Keratinocyte (primary cell): ENCODE measurements at regions not wholly inside any gene's neighbourhood (a gene's known extent, or its start where the extent isn't known, plus 50 kb on each side); places are given as distances from the start of the nearest gene placed in this dataset.

Experiments
- DNase-seq: peaks from one replicate; pipeline ENCODE4 v3.0.0-alpha.2; 2011; ENCODE audit warnings: low read depth, missing footprints, low spot score
- FAIRE-seq: peaks from 2 replicates; lab custom pipeline; 2011; peaks lifted over from hg19 to GRCh38; lab: Jason Lieb, UNC
- H2AFZ ChIP-seq: 2 replicates; pipeline ENCODE4 v1.6.0; 2012; ENCODE audit warnings: low read length, control low read depth, inconsistent platforms; ENCODE audit not compliant: control insufficient read depth
- H3K27ac ChIP-seq: 2 replicates; pipeline ENCODE4 v1.5.1; 2011; ENCODE audit warnings: low read length; ENCODE audit not compliant: control insufficient read depth, insufficient read depth
- H3K27me3 ChIP-seq: 3 replicates; pipeline ENCODE4 v1.6.0; 2011; ENCODE audit warnings: low read length; ENCODE audit not compliant: control insufficient read depth, insufficient read depth; ENCODE audit errors: extremely low read depth
- H3K36me3 ChIP-seq, 2 experiments: 2 replicates in 1 of 2; 3 replicates in 1 of 2; pipeline ENCODE4 v1.5.1; 2011; ENCODE audit warnings: low read length in 2 of 2, mild to moderate bottlenecking in 1 of 2; ENCODE audit not compliant: control insufficient read depth in 2 of 2, insufficient read depth in 2 of 2; ENCODE audit errors: extremely low read depth in 1 of 2
- H3K4me1 ChIP-seq: 3 replicates; pipeline ENCODE4 v1.5.1; 2011; ENCODE audit warnings: low read length; ENCODE audit not compliant: control insufficient read depth, insufficient read depth; ENCODE audit errors: extremely low read depth
- H3K4me2 ChIP-seq: 3 replicates; pipeline ENCODE4 v1.6.0; 2011; ENCODE audit warnings: low read depth, low read length; ENCODE audit not compliant: control insufficient read depth, insufficient read depth; ENCODE audit errors: extremely low read depth
- H3K4me3 ChIP-seq, 3 experiments: fragments of 200-600 bp in 1 of 3; sonication (generic) in 1 of 3; 2 replicates in 2 of 3; 3 replicates in 1 of 3; pipeline ENCODE4 v1.5.1; 2011 to 2016; ENCODE audit warnings: low read length in 3 of 3, mild to moderate bottlenecking in 3 of 3, control low read depth in 2 of 3, inconsistent platforms in 1 of 3, low read depth in 1 of 3, mixed read lengths in 1 of 3, mixed run types in 1 of 3, moderate library complexity in 1 of 3; ENCODE audit not compliant: control insufficient read depth in 2 of 3, insufficient read depth in 2 of 3; ENCODE audit errors: extremely low read depth in 1 of 3
- H3K79me2 ChIP-seq: 2 replicates; pipeline ENCODE4 v1.6.0; 2012; ENCODE audit warnings: low read length; ENCODE audit not compliant: control insufficient read depth, insufficient read depth
- H3K9ac ChIP-seq: 3 replicates; pipeline ENCODE4 v1.6.0; 2011; ENCODE audit warnings: low read length; ENCODE audit not compliant: control insufficient read depth, insufficient read depth; ENCODE audit errors: extremely low read depth
- H3K9me1 ChIP-seq: 3 replicates; pipeline ENCODE4 v1.6.0; 2011; ENCODE audit warnings: low read length; ENCODE audit not compliant: control insufficient read depth, insufficient read depth; ENCODE audit errors: extremely low read depth
- H3K9me3 ChIP-seq: 2 replicates; pipeline ENCODE4 v1.5.1; 2012; ENCODE audit warnings: low read depth, low read length; ENCODE audit not compliant: control insufficient read depth
- H4K20me1 ChIP-seq: 3 replicates; pipeline ENCODE4 v1.6.0; 2011; ENCODE audit warnings: low read length; ENCODE audit not compliant: control insufficient read depth, insufficient read depth; ENCODE audit errors: extremely low read depth
- EZH2 ChIP-seq: IDR thresholded peaks from one replicate; pipeline ENCODE4 v1.6.1; 2012; ENCODE audit warnings: inconsistent platforms, mild to moderate bottlenecking, low read length, moderate library complexity
- dilution Hi-C: fragments of 300-500 bp; cut with MboI; formaldehyde crosslinking; loops from one replicate; pipeline ENCODE4 v1.7.0; 2020; ENCODE audit warnings: low sequenced_read_pairs; ENCODE audit not compliant: extremely low pct_ligation_motif_present
- TF ChIP-seq, protein P1 (sequence below), 3 experiments: IDR thresholded peaks in 1 of 3; conservative IDR thresholded peaks in 1 of 3; optimal IDR thresholded peaks in 1 of 3; 2 replicates in 2 of 3; 3 replicates in 1 of 3; pipeline versions ENCODE3 to v1.5.1; 2011; ENCODE audit warnings: low read length in 3 of 3, mild to moderate bottlenecking in 3 of 3, moderate library complexity in 2 of 3, control low read depth in 1 of 3, inconsistent platforms in 1 of 3; ENCODE audit not compliant: insufficient read depth in 2 of 3; ENCODE audit errors: extremely low read depth in 1 of 3

DNA sequence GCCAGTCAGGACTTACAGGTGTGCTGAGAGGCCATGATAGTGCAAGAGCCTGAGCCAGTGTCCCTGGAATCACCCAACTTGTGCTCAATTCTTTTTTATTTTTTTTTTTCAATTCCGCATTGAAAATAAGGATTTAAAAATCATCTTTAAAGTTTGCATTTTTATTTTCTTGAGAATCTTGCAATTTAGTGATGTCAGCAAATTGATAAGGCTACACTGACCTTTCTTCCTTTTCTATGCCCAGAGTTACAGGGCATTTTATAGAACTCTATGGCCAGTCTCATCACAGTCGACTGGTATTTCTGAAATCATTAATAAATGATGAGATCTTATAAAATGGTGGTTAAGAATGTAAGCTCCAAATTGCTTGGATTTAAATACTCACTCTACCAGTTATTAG is 63.3 kb upstream of the PRKD1 start:
- no peak overlapping the region for H3K9ac ChIP-seq
- H3K9me3 ChIP-seq, result no peaks in the 10 kb centered on the region
- no peaks in the 10 kb centered on the region for H3K79me2 ChIP-seq
- no peak overlapping the region for H3K27ac ChIP-seq
- no peak overlapping the region for H2AFZ ChIP-seq
- no peaks in the 10 kb centered on the region for H3K4me1 ChIP-seq
- H3K9me1 ChIP-seq, result no peaks in the 10 kb centered on the region
- no peaks in the 10 kb centered on the region for H4K20me1 ChIP-seq
- FAIRE-seq (no peak), DNase-seq (no peak)
- H3K36me3 ChIP-seq, result no peaks in the 10 kb centered on the region
- H3K4me3 ChIP-seq, result no peak overlapping the region
- dilution Hi-C loops, result no loop called here
- TF ChIP-seq, protein P1, sequence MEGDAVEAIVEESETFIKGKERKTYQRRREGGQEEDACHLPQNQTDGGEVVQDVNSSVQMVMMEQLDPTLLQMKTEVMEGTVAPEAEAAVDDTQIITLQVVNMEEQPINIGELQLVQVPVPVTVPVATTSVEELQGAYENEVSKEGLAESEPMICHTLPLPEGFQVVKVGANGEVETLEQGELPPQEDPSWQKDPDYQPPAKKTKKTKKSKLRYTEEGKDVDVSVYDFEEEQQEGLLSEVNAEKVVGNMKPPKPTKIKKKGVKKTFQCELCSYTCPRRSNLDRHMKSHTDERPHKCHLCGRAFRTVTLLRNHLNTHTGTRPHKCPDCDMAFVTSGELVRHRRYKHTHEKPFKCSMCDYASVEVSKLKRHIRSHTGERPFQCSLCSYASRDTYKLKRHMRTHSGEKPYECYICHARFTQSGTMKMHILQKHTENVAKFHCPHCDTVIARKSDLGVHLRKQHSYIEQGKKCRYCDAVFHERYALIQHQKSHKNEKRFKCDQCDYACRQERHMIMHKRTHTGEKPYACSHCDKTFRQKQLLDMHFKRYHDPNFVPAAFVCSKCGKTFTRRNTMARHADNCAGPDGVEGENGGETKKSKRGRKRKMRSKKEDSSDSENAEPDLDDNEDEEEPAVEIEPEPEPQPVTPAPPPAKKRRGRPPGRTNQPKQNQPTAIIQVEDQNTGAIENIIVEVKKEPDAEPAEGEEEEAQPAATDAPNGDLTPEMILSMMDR (optimal IDR thresholded peaks at IDR 0.05 in 1 of 3, IDR thresholded peaks at IDR 0.05 in 1 of 3, conservative IDR thresholded peaks at IDR 0.05 in 1 of 3; ENCODE audit: extremely low read depth in 1 of 3, insufficient read depth in 2 of 3, low read length in 3 of 3), result no peak
- TF ChIP-seq EZH2, result no peak
- H3K4me2 ChIP-seq, result no peak overlapping the region
- H3K27me3 ChIP-seq, result no peaks in the 10 kb centered on the region

DNA sequence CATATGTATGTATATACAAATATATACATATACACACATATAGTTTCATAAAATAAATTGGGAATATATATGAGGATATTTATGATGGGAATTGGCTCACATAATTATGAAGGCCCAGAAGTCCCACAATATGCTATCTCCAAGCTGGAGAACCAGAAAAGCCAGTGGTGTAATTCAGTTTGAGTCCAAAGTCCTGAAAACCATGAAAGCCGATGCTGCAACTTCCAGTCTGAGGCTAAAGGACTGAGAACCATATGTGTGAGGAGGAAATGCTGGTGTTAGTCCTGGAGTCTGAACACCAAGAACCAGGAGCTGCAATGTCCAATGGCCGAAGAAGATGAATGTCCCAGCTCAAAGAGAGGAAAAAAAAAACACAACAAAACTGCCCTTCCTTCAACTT is 65.5 kb upstream of the PRKD1 start:
- Histone ChIP-seq H4K20me1 (no peaks in the 10 kb centered on the region), H3K27ac (no peak overlapping the region), H3K9ac (no peak overlapping the region), H3K36me3 (no peaks in the 10 kb centered on the region), H3K27me3 (no peaks in the 10 kb centered on the region), H3K79me2 (no peaks in the 10 kb centered on the region), H3K4me3 (no peak overlapping the region), H3K9me1 (no peaks in the 10 kb centered on the region), H3K4me1 (no peaks in the 10 kb centered on the region), H2AFZ (no peak overlapping the region), H3K9me3 (no peaks in the 10 kb centered on the region), H3K4me2 (no peak overlapping the region)
- TF ChIP-seq, protein P1 (optimal IDR thresholded peaks at IDR 0.05 in 1 of 3, IDR thresholded peaks at IDR 0.05 in 1 of 3, conservative IDR thresholded peaks at IDR 0.05 in 1 of 3; ENCODE audit: extremely low read depth in 1 of 3, insufficient read depth in 2 of 3, low read length in 3 of 3), result no peak
- TF ChIP-seq EZH2, result no peak
- DNase-seq, result no peak
- dilution Hi-C loops, result no loop called here
- no peak for FAIRE-seq
